ENCODE measurements at regions not wholly inside any gene's neighbourhood (a gene's known extent, or its start where the extent isn't known, plus 50 kb on each side); places are given as distances from the start of the nearest gene placed in this dataset.

GRCh38 chr2:152815634-152816257, 97.3 kb downstream of the ARL6IP6 start:
- POLR2A ChIA-PET: no interaction called here
- ATAC-seq (replicated peaks in 1 of 4) (no peak), DNase-seq (no peak)
- H3K27me3 Mint-ChIP-seq: peaks cover 12 to 23% of the 10 kb centered on the region in 2 donors
- H3K4me3 Mint-ChIP-seq: no peak overlapping the region
- Histone ChIP-seq H3K36me3 (ENCODE audit: control insufficient read depth in 2 of 2, extremely low read depth in 1 of 2, insufficient read depth in 1 of 2, low read length in 1 of 2) (no peaks in the 10 kb centered on the region), H3K27me3 (replicated peaks in 1 of 2; ENCODE audit: control insufficient read depth in 2 of 2, extremely low read depth in 1 of 2, insufficient read depth in 2 of 2, low read length in 1 of 2) (peaks cover 0 to 17% of the 10 kb centered on the region in 2 experiments), H3K9me3 (no peaks in the 10 kb centered on the region), H3K4me3 (ENCODE audit: control insufficient read depth in 1 of 2, extremely low read depth in 1 of 2, low read length in 1 of 2) (no peak overlapping the region), H3K4me1 (ENCODE audit: control insufficient read depth in 1 of 2, extremely low read depth in 1 of 2, insufficient read depth in 2 of 2, low read length in 2 of 2) (no peaks in the 10 kb centered on the region), H3K27ac (ENCODE audit: low read length) (no peak overlapping the region)
- peaks cover 0 to 2% (median 0%) of the 10 kb centered on the region in 3 donors for H3K4me1 Mint-ChIP-seq
- H3K9me3 Mint-ChIP-seq: peaks cover 9 to 21% (median 14%) of the 10 kb centered on the region in 3 donors
- WGBS (ENCODE audit: insufficient coverage): no CpG with 5 or more reads among the region's 3 CpGs
- CTCF ChIA-PET: no interaction called here
- no peak overlapping the region for H3K27ac Mint-ChIP-seq
- peaks cover 4% of the 10 kb centered on the region for H3K36me3 Mint-ChIP-seq

DNA sequence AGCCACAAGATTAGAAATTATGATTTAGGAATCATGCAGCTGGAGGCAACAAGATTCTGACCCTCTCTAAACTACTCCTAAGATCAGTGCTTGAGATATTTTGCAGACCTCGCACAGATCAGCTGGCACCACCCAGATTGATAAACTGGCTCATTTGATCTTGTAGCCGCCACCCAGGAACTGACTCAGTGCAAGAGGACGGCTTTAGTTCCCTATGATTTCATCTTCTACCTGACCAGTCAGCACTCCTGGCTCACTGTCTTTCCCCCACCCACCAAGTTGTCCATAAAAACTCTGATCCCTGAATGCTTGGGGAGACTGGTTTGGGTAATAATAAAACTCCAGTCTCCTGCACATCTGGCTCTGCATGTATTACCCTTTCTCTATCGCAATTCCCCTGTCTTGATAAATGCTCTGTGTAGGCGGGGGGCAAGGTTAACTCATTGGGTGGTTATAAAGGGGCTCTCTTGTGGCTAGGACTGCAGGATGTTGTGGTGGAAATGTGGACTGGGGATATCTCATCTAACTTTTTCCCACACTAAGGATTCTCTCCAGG, 96.1 kb downstream of the ARL6IP6 start:
- Histone ChIP-seq H3K27ac (ENCODE audit: low read length) (no peak overlapping the region), H3K36me3 (ENCODE audit: control insufficient read depth in 2 of 2, extremely low read depth in 1 of 2, insufficient read depth in 1 of 2, low read length in 1 of 2) (no peaks in the 10 kb centered on the region), H3K4me1 (ENCODE audit: control insufficient read depth in 1 of 2, extremely low read depth in 1 of 2, insufficient read depth in 2 of 2, low read length in 2 of 2) (no peaks in the 10 kb centered on the region), H3K27me3 (replicated peaks in 1 of 2; ENCODE audit: control insufficient read depth in 2 of 2, extremely low read depth in 1 of 2, insufficient read depth in 2 of 2, low read length in 1 of 2) (peaks cover 0 to 14% of the 10 kb centered on the region in 2 experiments), H3K9me3 (no peaks in the 10 kb centered on the region), H3K4me3 (ENCODE audit: control insufficient read depth in 1 of 2, extremely low read depth in 1 of 2, low read length in 1 of 2) (no peak overlapping the region)
- Mint-ChIP-seq H3K27me3 (peaks cover 15 to 23% of the 10 kb centered on the region in 2 donors), H3K4me3 (no peak overlapping the region), H3K27ac (no peak overlapping the region), H3K9me3 (peaks cover 9 to 21% (median 14%) of the 10 kb centered on the region in 3 donors), H3K4me1 (peaks cover 0 to 2% (median 0%) of the 10 kb centered on the region in 3 donors), H3K36me3 (peaks cover 4% of the 10 kb centered on the region)
- ChIA-PET CTCF (no interaction called here), POLR2A (no interaction called here)
- DNase-seq (no peak), ATAC-seq (replicated peaks in 1 of 4) (no peak)
- 80% methylated on average over 1 of the region's 5 CpGs for WGBS (ENCODE audit: insufficient coverage)

DNA sequence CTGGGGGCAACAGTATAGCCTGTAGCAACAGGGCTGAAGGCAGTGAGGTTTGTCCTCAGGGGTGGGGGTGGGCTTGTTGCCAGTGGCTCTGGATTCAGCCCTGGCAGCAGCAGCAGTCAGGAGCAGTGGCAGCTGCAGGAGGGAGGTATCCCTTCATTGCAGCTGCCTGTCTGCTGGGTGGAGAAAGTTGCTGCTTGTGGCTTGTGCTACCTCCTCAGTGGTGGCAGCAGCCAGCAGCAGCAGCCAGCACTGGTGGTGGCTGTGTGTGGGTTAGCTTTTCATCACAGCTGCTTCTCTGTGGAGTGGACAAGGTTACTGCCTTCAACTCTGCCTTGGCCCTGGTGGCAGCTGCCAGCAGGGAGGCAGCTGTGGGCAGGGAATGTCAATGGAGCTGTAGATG, 94.9 kb downstream of the ARL6IP6 start:
- DNase-seq: no peak
- Histone ChIP-seq H3K4me1 (ENCODE audit: control insufficient read depth in 1 of 2, extremely low read depth in 1 of 2, insufficient read depth in 2 of 2, low read length in 2 of 2) (no peaks in the 10 kb centered on the region), H3K27ac (ENCODE audit: low read length) (no peak overlapping the region), H3K9me3 (no peaks in the 10 kb centered on the region), H3K27me3 (replicated peaks in 1 of 2; ENCODE audit: control insufficient read depth in 2 of 2, extremely low read depth in 1 of 2, insufficient read depth in 2 of 2, low read length in 1 of 2) (peaks cover 0 to 14% of the 10 kb centered on the region in 2 experiments), H3K36me3 (ENCODE audit: control insufficient read depth in 2 of 2, extremely low read depth in 1 of 2, insufficient read depth in 1 of 2, low read length in 1 of 2) (no peaks in the 10 kb centered on the region), H3K4me3 (ENCODE audit: control insufficient read depth in 1 of 2, extremely low read depth in 1 of 2, low read length in 1 of 2) (no peak overlapping the region)
- Mint-ChIP-seq H3K27me3 (peaks cover 15 to 19% of the 10 kb centered on the region in 2 donors), H3K9me3 (peaks cover 9 to 21% (median 14%) of the 10 kb centered on the region in 3 donors), H3K4me3 (no peak overlapping the region), H3K27ac (no peak overlapping the region), H3K4me1 (peaks cover 0 to 2% (median 0%) of the 10 kb centered on the region in 3 donors), H3K36me3 (peaks cover 4% of the 10 kb centered on the region)
- peak in 1 of 4 experiments; percentile 33 for ATAC-seq (replicated peaks in 1 of 4)
- ChIA-PET CTCF (no interaction called here), POLR2A (no interaction called here)
